GM12872 (cell line): ENCODE measurements at regions not wholly inside any gene's neighbourhood (a gene's known extent, or its start where the extent isn't known, plus 50 kb on each side); places are given as distances from the start of the nearest gene placed in this dataset.

ENCODE experiments used
- TF ChIP-seq, protein P1 (sequence below): IDR thresholded peaks from 3 replicates; pipeline ENCODE4 v1.5.1; 2011; ENCODE audit warnings: low read depth, mild to moderate bottlenecking, low read length, moderate library complexity; ENCODE audit not compliant: insufficient read depth

- TF ChIP-seq, protein P1, sequence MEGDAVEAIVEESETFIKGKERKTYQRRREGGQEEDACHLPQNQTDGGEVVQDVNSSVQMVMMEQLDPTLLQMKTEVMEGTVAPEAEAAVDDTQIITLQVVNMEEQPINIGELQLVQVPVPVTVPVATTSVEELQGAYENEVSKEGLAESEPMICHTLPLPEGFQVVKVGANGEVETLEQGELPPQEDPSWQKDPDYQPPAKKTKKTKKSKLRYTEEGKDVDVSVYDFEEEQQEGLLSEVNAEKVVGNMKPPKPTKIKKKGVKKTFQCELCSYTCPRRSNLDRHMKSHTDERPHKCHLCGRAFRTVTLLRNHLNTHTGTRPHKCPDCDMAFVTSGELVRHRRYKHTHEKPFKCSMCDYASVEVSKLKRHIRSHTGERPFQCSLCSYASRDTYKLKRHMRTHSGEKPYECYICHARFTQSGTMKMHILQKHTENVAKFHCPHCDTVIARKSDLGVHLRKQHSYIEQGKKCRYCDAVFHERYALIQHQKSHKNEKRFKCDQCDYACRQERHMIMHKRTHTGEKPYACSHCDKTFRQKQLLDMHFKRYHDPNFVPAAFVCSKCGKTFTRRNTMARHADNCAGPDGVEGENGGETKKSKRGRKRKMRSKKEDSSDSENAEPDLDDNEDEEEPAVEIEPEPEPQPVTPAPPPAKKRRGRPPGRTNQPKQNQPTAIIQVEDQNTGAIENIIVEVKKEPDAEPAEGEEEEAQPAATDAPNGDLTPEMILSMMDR: no peak
These were observed 184.9 kb upstream of the GNAI1 start for GRCh38 chr7:79949778-79950177.

DNA sequence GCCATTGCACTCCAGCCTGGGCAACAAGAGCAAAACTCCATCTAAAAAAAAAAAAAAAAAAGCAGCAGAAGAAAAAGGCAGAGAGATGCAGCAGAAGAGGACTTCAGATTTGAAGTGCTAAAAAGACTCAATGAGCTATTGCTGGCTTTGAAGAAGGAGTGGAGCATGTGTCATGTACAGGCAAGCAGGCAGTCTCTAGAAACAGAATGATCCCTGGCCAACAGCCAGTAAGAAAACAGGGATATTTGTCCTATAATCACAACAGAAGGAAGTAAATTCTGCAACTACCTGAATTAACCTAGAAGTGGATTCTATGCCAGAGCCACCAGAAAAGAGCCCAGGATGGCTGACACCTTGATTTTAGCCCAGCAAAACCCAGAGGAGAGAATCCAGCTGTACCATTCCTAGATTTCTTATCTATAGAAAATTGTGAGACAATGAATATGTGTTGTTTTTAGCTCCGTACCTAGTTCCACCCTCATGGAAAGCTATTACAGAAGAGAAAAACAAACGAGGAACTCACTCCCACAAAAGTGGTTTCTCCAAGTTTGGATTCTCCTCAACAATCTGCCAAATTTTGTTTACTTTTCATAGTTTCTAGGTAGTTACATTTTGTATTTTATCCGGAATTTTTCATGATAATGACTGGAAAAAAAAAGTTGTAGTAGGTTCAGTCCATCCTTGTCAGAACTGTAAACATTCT, 198.2 kb upstream of the GNAI1 start:
- TF ChIP-seq, protein P1: no peak

DNA sequence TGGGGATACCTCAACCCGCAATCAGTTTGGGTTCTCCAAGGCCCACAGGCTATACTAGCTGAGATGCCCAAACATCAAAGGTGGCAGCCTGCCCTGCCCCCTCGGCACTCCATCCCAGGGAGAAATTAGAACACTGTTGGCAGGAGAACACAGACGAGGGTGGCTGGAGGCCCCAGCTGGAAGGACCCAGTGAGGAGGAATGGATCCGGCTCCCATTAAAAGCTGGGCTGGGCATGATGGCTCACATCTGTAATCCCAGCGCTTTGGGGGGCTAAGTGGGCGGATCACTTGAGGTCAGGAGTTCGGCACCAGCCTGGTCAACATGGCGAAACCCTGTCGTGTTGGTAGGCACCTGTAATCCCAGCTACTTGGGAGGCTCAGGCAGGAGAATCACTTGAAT, 199.9 kb upstream of the GNAI1 start:
- TF ChIP-seq, protein P1: no peak

GRCh38 chr7:79933144-79933543, 201.5 kb upstream of the GNAI1 start:
- TF ChIP-seq, protein P1: no peak

- TF ChIP-seq, protein P1: no peak
These were observed 204.0 kb upstream of the GNAI1 start for GRCh38 chr7:79930604-79931003.

DNA sequence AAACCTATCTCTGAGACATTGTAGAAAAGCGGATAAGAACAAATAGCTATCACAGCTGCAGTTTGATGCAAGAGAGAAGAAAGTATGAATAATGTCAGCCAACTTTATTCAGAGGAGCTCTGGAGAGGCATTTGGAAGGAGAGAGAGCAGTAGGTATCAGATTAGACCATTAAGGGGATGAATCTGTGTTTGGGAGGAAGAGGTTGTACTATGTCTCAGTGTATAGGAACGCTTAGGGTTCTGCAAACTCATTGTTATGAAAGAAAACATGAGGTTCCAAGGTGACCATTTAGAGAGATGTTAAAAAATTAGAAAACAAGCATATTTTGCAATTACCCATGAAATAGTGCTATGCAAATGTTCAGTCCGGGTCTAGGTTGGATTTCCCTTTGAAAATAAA, 207.5 kb upstream of the GNAI1 start:
- TF ChIP-seq, protein P1: no peak

- TF ChIP-seq, protein P1: no peak
These were observed 210.7 kb upstream of the GNAI1 start for GRCh38 chr7:79923953-79924352.

DNA sequence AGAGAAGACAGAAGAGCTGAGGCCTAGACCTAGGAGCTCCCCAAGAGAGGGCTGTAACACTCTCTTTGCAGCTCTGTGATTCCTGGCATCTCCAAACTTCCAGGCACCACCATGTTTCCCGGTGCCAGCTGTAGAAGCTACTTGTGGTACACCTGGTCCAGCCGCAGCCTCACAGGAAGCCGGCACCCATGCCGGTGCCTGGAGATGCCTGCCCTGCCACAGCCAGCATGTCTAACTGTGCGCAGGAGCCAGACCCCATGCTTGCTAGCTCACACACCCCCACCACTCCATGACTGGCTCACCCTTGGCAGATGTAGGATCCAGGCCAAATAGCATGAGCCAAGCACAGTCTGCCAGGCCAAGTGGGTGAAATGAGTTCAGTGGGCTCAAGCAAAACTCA, 211.7 kb upstream of the GNAI1 start:
- TF ChIP-seq, protein P1: no peak
